GM12872 (cell line): ENCODE measurements at regions not wholly inside any gene's neighbourhood (a gene's known extent, or its start where the extent isn't known, plus 50 kb on each side); places are given as distances from the start of the nearest gene placed in this dataset.

Experiments
- TF ChIP-seq, protein P1 (sequence below): IDR thresholded peaks from 3 replicates; pipeline ENCODE4 v1.5.1; 2011; ENCODE audit warnings: low read depth, mild to moderate bottlenecking, low read length, moderate library complexity; ENCODE audit not compliant: insufficient read depth

- TF ChIP-seq, protein P1, sequence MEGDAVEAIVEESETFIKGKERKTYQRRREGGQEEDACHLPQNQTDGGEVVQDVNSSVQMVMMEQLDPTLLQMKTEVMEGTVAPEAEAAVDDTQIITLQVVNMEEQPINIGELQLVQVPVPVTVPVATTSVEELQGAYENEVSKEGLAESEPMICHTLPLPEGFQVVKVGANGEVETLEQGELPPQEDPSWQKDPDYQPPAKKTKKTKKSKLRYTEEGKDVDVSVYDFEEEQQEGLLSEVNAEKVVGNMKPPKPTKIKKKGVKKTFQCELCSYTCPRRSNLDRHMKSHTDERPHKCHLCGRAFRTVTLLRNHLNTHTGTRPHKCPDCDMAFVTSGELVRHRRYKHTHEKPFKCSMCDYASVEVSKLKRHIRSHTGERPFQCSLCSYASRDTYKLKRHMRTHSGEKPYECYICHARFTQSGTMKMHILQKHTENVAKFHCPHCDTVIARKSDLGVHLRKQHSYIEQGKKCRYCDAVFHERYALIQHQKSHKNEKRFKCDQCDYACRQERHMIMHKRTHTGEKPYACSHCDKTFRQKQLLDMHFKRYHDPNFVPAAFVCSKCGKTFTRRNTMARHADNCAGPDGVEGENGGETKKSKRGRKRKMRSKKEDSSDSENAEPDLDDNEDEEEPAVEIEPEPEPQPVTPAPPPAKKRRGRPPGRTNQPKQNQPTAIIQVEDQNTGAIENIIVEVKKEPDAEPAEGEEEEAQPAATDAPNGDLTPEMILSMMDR: no peak
Measured at GRCh38 chr20:12293900-12294299, 376.2 kb downstream of the BTBD3 start.

DNA sequence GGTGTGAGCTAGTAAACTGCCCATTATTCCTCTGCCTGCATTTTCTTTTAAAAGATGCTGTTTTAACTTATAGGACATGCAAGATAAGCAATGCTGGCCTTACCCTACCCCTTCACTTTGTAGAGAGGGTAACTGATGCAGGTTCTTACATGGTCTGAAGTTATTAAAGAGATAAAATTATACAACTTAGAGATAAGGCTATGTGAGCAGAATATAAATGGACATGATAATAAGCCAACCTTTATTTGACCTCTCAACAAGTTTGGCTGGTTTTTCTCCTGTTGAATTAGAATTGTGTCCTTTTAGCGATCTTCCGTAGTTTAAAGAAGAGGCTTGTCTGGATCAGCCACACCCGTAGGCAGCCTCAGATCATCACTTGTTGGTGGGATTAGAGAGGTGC is 377.0 kb downstream of the BTBD3 start:
- TF ChIP-seq, protein P1: no peak

DNA sequence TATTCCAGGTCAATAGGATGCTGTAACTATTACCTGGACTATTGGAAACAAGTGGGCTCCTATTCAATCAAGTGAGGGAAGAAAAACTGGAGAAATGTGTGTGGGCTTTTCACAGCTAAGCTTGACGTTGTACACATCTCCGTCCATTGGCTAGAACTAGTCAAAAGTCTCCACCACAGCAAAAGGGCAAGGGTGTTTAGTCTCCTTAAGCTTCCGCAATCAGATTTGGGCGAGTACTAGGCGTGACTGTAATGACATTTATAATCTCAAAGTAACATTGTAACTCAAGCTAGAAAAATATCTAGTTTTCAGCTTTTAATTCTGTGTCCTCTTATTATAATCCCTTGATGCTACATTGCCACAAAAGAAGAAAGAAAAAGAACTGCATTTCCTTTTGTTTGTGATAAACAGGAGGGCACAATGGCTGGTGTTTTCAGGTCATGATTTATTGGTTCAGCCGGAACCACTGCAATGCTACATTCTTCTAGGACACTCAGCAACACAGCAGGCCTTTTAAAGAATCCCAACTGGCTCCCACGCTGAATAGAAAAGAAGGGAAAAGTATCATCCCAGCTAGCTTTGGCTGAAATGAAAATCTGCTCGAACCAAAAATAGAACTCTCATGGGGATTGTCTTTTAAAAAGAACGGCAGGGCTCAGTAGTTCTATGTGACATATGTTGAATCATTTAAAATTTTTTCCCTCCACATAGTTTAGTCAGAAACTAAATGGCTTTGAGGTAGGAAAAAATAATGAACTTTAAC is 387.7 kb downstream of the BTBD3 start:
- TF ChIP-seq, protein P1: no peak

DNA sequence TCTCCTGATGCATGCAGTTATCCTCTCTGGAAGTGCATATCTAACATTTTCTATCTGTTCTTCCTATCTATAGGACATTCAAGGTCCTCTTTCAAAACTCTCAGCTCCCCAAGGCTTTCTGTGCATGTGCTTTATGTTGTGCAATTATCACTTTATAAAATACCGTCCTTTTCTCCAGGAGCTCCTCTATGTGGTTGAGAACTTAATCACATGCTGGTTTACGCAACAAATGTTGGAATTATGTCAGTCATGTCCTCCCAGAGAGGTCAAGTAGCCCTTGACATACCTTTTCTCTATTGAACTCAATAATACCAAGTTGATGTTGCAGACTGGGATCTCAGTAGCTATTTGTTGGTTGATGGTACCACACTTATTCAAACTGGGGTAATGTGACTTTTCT is 388.4 kb downstream of the BTBD3 start:
- TF ChIP-seq, protein P1: no peak

DNA sequence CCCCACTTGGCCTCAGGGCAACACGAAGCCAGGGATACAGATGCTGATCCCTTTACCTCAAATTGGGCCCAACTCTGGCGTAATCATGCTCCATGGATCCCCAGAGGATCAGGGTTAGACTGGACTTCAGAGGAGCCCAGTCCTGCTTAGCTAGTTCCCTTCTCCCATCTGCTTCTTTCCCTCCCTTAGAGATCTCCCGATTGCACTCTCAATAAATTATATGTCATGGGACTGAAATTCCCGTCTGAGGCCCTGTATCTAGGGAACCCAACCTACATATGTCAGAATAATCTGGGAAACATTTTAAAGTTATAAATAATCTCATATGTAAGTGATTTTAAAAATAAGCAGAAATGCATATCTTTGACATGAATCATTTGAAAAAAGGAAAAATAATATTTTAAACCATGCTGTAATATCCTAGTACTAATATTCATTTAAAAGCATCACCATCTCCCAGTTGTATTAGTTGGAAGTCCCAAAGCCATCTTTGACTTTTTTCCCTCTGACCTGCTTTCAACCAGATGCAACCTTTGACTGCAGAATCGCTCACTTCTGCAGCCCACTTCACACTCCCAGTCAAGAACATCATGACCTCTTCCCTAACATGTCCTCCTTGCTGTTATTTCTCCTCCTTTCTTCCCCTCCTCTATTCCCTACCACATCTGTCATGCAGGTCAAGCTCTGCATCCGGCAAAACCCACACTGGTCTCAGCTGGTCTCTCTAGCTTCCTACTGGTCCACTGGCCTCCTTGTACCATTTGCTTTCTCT is 393.6 kb downstream of the BTBD3 start:
- TF ChIP-seq, protein P1: no peak

- TF ChIP-seq, protein P1: no peak
Measured at GRCh38 chr20:12315652-12316051, 398.0 kb downstream of the BTBD3 start.

DNA sequence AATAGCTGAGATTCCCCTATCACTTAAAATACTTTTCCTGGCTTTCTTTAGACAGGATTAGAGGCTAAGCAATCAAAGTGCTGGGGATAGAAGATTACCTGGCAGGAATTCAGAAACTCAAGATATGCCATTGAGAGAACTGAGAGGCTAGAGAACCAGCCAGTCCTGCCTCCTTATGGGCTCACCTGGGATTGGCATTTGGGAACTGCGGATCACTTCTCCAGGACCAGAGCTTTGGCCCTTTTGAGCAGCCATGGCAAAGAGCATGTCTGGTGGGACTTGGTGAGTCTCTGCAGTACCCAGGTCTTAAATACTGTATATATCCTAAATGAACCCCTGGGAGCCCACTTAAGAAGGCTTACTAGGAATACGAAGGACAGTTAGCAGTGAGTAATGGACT is 399.1 kb downstream of the BTBD3 start:
- TF ChIP-seq, protein P1: no peak
